Astrocyte of the cerebellum (primary cell): ENCODE measurements at regions not wholly inside any gene's neighbourhood (a gene's known extent, or its start where the extent isn't known, plus 50 kb on each side); places are given as distances from the start of the nearest gene placed in this dataset.

Experiments
- DNase-seq: peaks from one replicate; pipeline ENCODE4 v3.0.0-alpha.2; 2011; ENCODE audit warnings: low read depth
- H3K4me3 ChIP-seq: 2 replicates; pipeline ENCODE4 v1.5.1; 2011; ENCODE audit warnings: mild to moderate bottlenecking, low read depth, low read length, moderate library complexity
- CTCF ChIP-seq: IDR thresholded peaks from 2 replicates; pipeline ENCODE4 v1.5.1; 2012; ENCODE audit warnings: low read length, low read depth, moderate library complexity, mild to moderate bottlenecking; ENCODE audit errors: missing control alignments
- in situ Hi-C: cut with HindIII; loops from 2 replicates; pipeline ENCODE4 v1.10.0; 2017; ENCODE audit warnings: low sequenced_read_pairs

DNA sequence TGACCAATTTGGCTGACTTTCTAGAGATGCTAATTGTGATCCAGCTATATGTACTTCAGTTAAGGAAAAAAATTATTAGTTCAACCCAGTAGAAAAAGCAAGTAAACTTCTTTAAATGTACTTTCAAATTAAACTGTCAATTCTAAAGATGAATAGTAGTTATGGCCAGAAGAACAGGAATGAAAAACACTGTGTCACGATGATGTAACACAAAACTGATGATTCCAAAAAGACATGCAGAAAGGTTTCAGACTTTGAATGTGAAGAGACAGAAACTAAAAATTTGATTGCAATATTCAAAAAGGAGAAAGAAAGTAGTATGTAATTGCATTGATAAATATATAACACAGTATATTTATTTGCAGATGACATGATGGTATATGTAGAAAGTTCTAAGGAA lies 127.3 kb upstream of the NR4A3 start:
- in situ Hi-C loops, result no loop called here
- no peak for TF ChIP-seq CTCF
- no peak for DNase-seq
- H3K4me3 ChIP-seq, result no peak overlapping the region

GRCh38 chr9:99699396-99699795 lies 122.3 kb upstream of the NR4A3 start:
- H3K4me3 ChIP-seq, result no peak overlapping the region
- no peak for TF ChIP-seq CTCF
- in situ Hi-C loops, result no loop called here
- no peak for DNase-seq

DNA sequence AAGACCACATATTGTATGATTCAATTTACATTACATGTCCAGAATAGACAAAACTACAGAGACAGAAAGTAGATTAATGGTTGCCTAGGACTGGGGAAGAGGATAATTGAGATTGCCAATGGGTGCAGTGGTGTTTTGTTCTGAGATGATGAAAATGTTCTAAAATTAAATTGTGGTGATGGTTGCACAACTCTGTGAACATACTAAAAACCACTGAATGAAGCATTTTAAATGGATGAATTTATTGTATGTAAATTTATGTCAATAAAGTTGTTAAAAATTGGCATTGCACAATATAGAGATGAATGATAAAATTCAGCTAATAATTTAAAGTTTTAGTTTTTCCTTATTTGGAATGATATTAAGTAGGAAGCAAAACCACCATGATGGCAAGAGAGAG lies 109.5 kb upstream of the NR4A3 start:
- no peak overlapping the region for H3K4me3 ChIP-seq
- TF ChIP-seq CTCF, result no peak
- in situ Hi-C loops, result no loop called here
- DNase-seq, result no peak

GRCh38 chr9:99713838-99714306 lies 107.8 kb upstream of the NR4A3 start:
- no peak overlapping the region for H3K4me3 ChIP-seq
- in situ Hi-C loops, result no loop called here
- no peak for TF ChIP-seq CTCF
- no peak for DNase-seq

DNA sequence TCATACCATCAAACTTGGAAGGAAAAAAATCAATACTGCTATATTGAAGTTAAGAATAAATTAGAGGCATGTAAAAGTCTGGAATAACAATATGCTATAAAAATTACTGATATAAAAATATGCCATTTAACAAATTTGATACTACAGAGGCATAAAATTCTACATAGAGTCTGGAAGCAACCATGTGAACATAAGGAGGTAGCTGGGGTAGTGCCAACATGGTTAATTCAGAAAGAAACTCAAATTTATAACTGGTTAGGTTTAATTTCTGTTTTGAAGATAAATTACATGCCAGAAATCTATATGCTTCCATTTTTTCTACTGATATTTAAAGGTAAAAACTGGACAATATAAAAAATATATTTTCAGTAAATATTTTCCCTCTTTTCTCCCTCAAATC lies 103.1 kb upstream of the NR4A3 start:
- DNase-seq, result no peak
- in situ Hi-C loops, result no loop called here
- no peak for TF ChIP-seq CTCF
- H3K4me3 ChIP-seq, result no peak overlapping the region

- H3K4me3 ChIP-seq, result no peak overlapping the region
- in situ Hi-C loops, result no loop called here
- TF ChIP-seq CTCF, result no peak
- no peak for DNase-seq
These were observed 101.1 kb upstream of the NR4A3 start for GRCh38 chr9:99720455-99721050.

DNA sequence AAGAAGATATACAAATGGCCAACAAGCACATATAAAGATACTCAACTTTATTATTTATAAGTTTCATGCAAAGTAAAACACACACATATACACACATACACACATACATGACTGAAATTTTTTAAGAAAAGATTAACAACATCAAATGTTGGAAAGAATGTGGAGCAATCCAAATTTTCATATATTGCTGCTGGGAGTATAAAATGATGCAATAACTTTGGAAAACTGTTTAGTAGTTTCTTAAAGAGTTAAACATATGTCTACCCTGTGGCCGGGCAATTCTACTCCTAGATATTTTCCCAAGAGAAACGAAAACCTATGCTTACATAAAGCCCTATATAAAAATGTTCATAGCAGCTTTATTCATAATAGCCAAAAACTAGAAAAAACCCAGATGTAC lies 99.8 kb upstream of the NR4A3 start:
- TF ChIP-seq CTCF, result no peak
- no peak overlapping the region for H3K4me3 ChIP-seq
- in situ Hi-C loops, result no loop called here
- DNase-seq, result no peak
